ENCODE measurements at regions not wholly inside any gene's neighbourhood (a gene's known extent, or its start where the extent isn't known, plus 50 kb on each side); places are given as distances from the start of the nearest gene placed in this dataset.

DNA sequence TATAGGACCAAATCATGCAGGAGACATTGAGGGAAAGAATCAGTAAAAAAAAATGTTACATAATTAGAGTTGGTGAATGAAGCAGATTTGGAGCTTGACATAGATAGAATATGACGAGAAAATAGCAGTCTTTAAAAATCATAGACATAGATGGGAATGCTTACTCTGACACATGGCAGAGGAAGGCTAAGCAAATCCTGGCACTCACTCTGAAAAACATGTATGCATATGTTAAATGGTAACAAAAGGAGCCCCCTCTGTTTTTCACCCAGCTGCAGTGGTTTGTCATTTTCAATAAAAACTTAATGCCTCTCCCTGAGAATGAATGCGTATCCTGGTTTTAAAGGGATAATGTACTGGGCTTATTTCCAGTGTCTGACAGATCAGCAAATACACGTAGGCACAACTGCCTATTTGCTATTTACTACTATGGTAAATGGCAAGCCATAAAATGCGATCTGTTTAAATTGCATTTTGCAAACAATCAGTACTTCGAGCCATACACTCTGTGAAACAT lies 561.2 kb upstream of the SEL1L start:
- H3K9ac ChIP-seq (ENCODE audit: low read length): no peak overlapping the region

DNA sequence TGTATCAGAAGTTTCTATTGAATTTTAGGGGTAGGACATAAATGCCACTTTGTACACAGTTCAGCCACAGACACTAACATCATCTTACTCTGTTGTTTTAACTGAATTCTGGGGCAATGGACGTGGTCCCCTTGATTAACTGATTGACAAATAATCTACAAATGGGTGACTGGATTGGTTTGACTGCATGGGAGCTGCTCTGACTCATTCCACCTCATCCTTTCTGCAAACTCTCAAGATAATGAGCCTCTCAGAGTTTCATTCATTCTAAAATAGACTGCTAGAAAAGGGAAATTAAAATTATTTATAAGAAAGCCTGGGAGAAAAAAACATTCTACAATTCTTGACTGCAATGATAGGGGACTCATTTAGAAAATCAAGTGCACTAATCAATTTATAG lies 570.4 kb upstream of the SEL1L start:
- H3K9ac ChIP-seq (ENCODE audit: low read length): no peak overlapping the region
- DNase-seq (ENCODE audit: low read depth): no peak
- H3K4me3 ChIP-seq (ENCODE audit: low read length): no peak overlapping the region
- no peaks in the 10 kb centered on the region for H3K4me1 ChIP-seq (ENCODE audit: control insufficient read depth, insufficient read depth, low read length)
- no peaks in the 10 kb centered on the region for H3K36me3 ChIP-seq (ENCODE audit: control insufficient read depth, insufficient read depth, low read length, severe bottlenecking)
- H3K27me3 ChIP-seq (replicated peaks; ENCODE audit: control insufficient read depth, insufficient read depth, low read length): no peaks in the 10 kb centered on the region
- H3K9me3 ChIP-seq (ENCODE audit: control insufficient read depth, low read length): no peaks in the 10 kb centered on the region

More for the DNA sequence above, 561.2 kb upstream of the SEL1L start:
- Histone ChIP-seq H3K27me3 (replicated peaks; ENCODE audit: control insufficient read depth, insufficient read depth, low read length) (no peaks in the 10 kb centered on the region), H3K9me3 (ENCODE audit: control insufficient read depth, low read length) (peaks cover 4% of the 10 kb centered on the region), H3K4me1 (ENCODE audit: control insufficient read depth, insufficient read depth, low read length) (no peaks in the 10 kb centered on the region), H3K4me3 (ENCODE audit: low read length) (no peak overlapping the region), H3K36me3 (ENCODE audit: control insufficient read depth, insufficient read depth, low read length, severe bottlenecking) (no peaks in the 10 kb centered on the region)
- no peak for DNase-seq (ENCODE audit: low read depth)

DNA sequence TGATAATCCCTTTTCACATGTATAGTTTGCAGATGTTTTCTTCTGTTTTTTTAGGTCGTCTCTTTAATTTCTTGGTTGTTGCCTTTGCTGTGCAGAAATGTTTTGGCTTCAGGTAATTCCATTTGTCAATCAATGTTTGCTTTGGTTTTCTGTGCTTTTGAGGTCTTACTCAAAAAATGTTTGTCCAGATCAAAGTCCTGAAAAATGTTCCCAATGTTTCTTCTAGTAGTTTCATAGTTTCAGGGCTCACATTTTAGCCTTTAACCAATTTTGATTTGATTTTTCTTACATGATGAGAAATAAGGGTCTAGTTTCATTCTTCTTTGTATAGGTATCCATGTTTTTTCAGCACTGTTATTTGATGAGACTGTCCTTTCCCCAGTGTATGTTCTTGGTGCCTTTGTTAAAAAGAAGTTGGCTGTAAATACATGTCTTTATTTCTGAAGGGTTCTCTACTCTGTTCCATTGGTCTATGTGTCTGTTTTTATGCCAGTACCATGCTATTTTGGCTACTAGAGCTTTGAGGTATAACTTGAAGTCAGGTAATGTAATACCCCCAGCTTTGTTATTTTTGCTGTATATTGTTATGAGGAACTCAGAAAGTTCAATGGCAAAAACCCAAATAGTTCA lies 578.7 kb upstream of the SEL1L start:
- Histone ChIP-seq H3K27me3 (replicated peaks; ENCODE audit: control insufficient read depth, insufficient read depth, low read length) (no peaks in the 10 kb centered on the region), H3K4me3 (ENCODE audit: low read length) (no peak overlapping the region), H3K9me3 (ENCODE audit: control insufficient read depth, low read length) (peaks cover 2% of the 10 kb centered on the region), H3K4me1 (ENCODE audit: control insufficient read depth, insufficient read depth, low read length) (no peaks in the 10 kb centered on the region), H3K9ac (ENCODE audit: low read length) (no peak overlapping the region), H3K36me3 (ENCODE audit: control insufficient read depth, insufficient read depth, low read length, severe bottlenecking) (no peaks in the 10 kb centered on the region)
- no peak for DNase-seq (ENCODE audit: low read depth)

DNA sequence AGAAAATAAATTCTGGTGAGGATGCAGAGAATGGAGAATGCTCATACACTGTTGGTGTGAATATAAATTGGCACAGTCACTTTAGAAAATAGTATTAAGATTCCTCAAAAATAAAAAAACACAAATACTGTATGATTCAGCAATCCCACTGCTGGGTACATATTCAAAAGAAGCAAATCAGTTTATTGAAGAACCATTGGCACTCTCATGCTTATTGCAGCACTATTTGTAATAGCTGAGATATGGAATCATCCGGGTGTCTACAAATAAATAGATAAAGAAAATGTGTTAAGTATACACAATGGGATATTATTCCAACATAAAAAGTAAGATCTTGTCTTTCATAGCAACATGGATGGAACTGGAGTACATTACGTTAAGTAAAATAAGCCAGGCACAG lies 579.4 kb upstream of the SEL1L start:
- H3K9ac ChIP-seq (ENCODE audit: low read length): no peak overlapping the region
- no peak for DNase-seq (ENCODE audit: low read depth)
- H3K4me1 ChIP-seq (ENCODE audit: control insufficient read depth, insufficient read depth, low read length): no peaks in the 10 kb centered on the region

DNA sequence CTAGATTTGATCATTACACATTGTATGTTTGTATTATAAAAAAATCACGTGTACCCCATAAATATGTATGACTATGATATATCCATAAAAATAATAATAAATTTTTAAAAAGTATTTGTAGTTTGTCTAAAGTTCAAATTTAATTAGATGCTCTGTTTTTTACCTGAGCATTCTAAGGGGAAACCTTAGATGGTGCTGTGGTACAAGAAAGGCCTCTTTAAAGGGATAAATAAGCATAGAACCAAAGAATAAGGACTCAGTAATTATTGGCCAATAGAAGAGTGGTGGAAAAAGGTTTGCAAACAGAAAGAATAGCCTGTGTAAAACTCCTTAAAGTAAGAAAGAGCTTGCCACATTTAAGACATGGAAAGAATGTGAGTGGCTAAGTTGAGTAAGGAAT lies 580.1 kb upstream of the SEL1L start:
- no peak overlapping the region for H3K9ac ChIP-seq (ENCODE audit: low read length)
- H3K36me3 ChIP-seq (ENCODE audit: control insufficient read depth, insufficient read depth, low read length, severe bottlenecking): no peaks in the 10 kb centered on the region

More for the DNA sequence above, 579.4 kb upstream of the SEL1L start:
- Histone ChIP-seq H3K4me3 (ENCODE audit: low read length) (no peak overlapping the region), H3K27me3 (replicated peaks; ENCODE audit: control insufficient read depth, insufficient read depth, low read length) (no peaks in the 10 kb centered on the region), H3K9me3 (ENCODE audit: control insufficient read depth, low read length) (peaks cover 4% of the 10 kb centered on the region), H3K36me3 (ENCODE audit: control insufficient read depth, insufficient read depth, low read length, severe bottlenecking) (no peaks in the 10 kb centered on the region)

DNA sequence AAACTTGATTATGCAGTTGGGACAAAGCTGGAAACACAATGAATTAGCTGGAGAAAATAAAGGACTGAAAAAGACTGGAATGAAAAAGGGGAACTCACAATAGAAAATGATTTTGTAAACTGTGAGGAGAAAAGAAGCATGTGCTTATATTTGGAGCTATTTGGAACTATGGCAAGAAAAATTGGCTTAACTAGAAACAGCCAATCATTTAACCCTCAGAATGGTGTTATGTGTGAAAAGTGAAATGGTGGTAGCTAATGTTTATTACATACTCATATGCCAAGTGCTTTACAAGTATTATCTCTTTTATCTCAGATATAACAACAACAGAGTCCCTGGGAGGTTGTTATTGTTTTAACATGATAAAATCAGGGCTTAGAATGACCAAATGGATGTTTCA lies 583.1 kb upstream of the SEL1L start:
- Histone ChIP-seq H3K9me3 (ENCODE audit: control insufficient read depth, low read length) (peaks cover 4% of the 10 kb centered on the region), H3K4me1 (ENCODE audit: control insufficient read depth, insufficient read depth, low read length) (no peaks in the 10 kb centered on the region), H3K4me3 (ENCODE audit: low read length) (no peak overlapping the region), H3K9ac (ENCODE audit: low read length) (no peak overlapping the region), H3K27me3 (replicated peaks; ENCODE audit: control insufficient read depth, insufficient read depth, low read length) (no peaks in the 10 kb centered on the region), H3K36me3 (ENCODE audit: control insufficient read depth, insufficient read depth, low read length, severe bottlenecking) (no peaks in the 10 kb centered on the region)
- no peak for DNase-seq (ENCODE audit: low read depth)

More for the DNA sequence above, 580.1 kb upstream of the SEL1L start:
- DNase-seq (ENCODE audit: low read depth): no peak
- H3K4me3 ChIP-seq (ENCODE audit: low read length): no peak overlapping the region
- H3K27me3 ChIP-seq (replicated peaks; ENCODE audit: control insufficient read depth, insufficient read depth, low read length): no peaks in the 10 kb centered on the region
- H3K9me3 ChIP-seq (ENCODE audit: control insufficient read depth, low read length): peaks cover 4% of the 10 kb centered on the region
- no peaks in the 10 kb centered on the region for H3K4me1 ChIP-seq (ENCODE audit: control insufficient read depth, insufficient read depth, low read length)

DNA sequence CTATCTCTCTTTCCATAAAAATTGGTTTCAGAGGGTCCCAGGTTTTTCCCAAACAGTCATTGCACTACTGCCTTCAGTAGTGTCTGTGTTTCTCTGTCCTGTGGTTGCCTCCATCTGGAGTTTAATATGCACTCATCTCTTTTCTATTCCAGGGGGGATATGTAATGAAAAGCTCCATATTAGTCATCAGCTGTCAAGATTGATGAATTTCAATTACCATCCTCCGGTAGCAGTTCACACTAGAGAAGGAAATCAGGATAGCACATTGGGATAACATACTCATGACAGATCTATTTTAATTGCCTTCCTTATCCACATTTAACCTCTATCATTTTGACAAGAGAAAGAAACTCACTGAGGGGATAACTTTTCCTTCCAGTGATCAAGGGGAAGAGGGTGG lies 589.0 kb upstream of the SEL1L start:
- no peak for DNase-seq (ENCODE audit: low read depth)
- H3K36me3 ChIP-seq (ENCODE audit: control insufficient read depth, insufficient read depth, low read length, severe bottlenecking): no peaks in the 10 kb centered on the region
- H3K4me1 ChIP-seq (ENCODE audit: control insufficient read depth, insufficient read depth, low read length): no peaks in the 10 kb centered on the region
- no peaks in the 10 kb centered on the region for H3K27me3 ChIP-seq (replicated peaks; ENCODE audit: control insufficient read depth, insufficient read depth, low read length)
- H3K9ac ChIP-seq (ENCODE audit: low read length): no peak overlapping the region
- no peak overlapping the region for H3K4me3 ChIP-seq (ENCODE audit: low read length)
- peaks cover 8% of the 10 kb centered on the region for H3K9me3 ChIP-seq (ENCODE audit: control insufficient read depth, low read length)

DNA sequence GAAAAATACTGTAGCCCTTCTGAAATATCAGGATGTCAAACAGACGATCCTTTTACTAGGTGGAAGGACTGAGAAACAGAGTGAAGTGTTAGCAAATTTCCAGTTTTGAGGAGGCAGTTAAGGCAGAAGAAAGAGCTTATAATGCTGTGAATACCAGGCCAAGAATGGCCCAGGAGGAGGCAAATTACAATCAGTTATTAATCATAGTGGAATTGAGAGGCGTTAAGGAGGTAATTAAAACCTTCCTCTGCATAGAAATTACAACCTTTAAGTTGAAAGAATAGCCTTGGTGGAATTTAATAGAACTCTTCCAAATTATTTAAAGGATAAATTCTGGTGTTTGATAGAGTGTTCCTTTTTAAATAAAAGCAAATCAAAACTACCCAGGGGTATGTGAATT lies 590.9 kb upstream of the SEL1L start:
- Histone ChIP-seq H3K9ac (ENCODE audit: low read length) (no peak overlapping the region), H3K4me3 (ENCODE audit: low read length) (no peak overlapping the region), H3K36me3 (ENCODE audit: control insufficient read depth, insufficient read depth, low read length, severe bottlenecking) (no peaks in the 10 kb centered on the region), H3K9me3 (ENCODE audit: control insufficient read depth, low read length) (peaks cover 8% of the 10 kb centered on the region), H3K4me1 (ENCODE audit: control insufficient read depth, insufficient read depth, low read length) (no peaks in the 10 kb centered on the region), H3K27me3 (replicated peaks; ENCODE audit: control insufficient read depth, insufficient read depth, low read length) (no peaks in the 10 kb centered on the region)
- no peak for DNase-seq (ENCODE audit: low read depth)

DNA sequence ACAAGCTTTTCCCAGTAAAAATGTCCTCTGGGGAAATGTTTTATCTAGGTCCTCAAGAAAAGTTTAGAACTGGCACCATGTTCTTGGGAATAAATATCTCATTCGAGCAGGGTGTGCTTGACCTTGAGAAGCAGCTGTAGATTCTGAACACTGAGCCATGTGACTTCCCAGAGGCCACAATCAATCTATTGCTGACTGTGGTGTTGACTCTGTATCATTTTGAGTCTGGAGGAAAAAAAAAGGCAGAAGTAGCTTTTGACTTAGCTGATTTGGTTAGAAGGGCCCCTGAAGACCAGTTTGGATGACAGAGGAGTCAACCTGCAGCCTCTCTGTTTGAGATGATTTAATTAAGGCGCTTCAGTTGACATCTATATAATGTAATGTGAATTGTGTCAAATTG lies 592.4 kb upstream of the SEL1L start:
- H3K9ac ChIP-seq (ENCODE audit: low read length): no peak overlapping the region
- H3K27me3 ChIP-seq (replicated peaks; ENCODE audit: control insufficient read depth, insufficient read depth, low read length): no peaks in the 10 kb centered on the region
- H3K9me3 ChIP-seq (ENCODE audit: control insufficient read depth, low read length): peaks cover 8% of the 10 kb centered on the region
- no peaks in the 10 kb centered on the region for H3K36me3 ChIP-seq (ENCODE audit: control insufficient read depth, insufficient read depth, low read length, severe bottlenecking)
- no peak overlapping the region for H3K4me3 ChIP-seq (ENCODE audit: low read length)
- no peak for DNase-seq (ENCODE audit: low read depth)
- H3K4me1 ChIP-seq (ENCODE audit: control insufficient read depth, insufficient read depth, low read length): no peaks in the 10 kb centered on the region

DNA sequence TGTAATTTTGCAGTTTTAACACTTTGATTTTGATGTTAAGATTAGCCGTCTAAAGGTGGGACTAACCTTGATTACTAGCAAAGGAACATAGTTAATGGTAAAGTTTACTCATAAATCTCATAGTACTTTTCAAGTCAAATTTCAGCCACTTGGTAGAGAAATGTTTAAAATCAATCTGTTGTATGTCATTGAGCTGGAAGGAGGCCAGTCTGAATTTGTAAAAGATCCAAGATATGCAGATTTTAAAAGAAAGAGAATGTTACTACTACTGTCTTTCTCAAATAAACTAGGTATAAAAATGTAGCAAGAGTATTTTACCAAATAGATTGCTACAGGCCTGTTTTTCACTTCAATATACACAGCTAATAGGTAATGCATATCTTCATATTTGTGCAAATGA lies 600.8 kb upstream of the SEL1L start:
- Histone ChIP-seq H3K9ac (ENCODE audit: low read length) (no peak overlapping the region), H3K4me1 (ENCODE audit: control insufficient read depth, insufficient read depth, low read length) (no peaks in the 10 kb centered on the region), H3K4me3 (ENCODE audit: low read length) (no peak overlapping the region), H3K36me3 (ENCODE audit: control insufficient read depth, insufficient read depth, low read length, severe bottlenecking) (no peaks in the 10 kb centered on the region), H3K9me3 (ENCODE audit: control insufficient read depth, low read length) (peaks cover 3% of the 10 kb centered on the region), H3K27me3 (replicated peaks; ENCODE audit: control insufficient read depth, insufficient read depth, low read length) (no peaks in the 10 kb centered on the region)
- no peak for DNase-seq (ENCODE audit: low read depth)

DNA sequence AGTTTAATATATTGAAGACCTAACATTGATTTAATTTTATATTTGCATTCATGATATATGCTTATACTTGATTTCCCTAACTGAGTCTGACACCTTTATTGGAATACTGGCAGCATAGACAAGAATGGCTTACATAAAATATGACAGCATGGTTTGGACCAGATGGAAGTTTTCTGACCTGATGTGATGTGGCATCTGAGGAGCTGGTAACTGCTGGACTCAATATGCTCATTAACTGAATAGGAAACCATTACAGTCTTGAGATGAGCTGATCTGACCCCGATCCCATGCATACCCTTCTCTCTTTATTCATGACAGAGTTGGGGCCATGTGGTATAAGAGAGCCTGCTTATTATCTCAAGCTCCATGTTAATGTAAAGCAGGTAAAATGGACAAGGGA lies 604.8 kb upstream of the SEL1L start:
- Histone ChIP-seq H3K36me3 (ENCODE audit: control insufficient read depth, insufficient read depth, low read length, severe bottlenecking) (no peaks in the 10 kb centered on the region), H3K4me1 (ENCODE audit: control insufficient read depth, insufficient read depth, low read length) (no peaks in the 10 kb centered on the region), H3K27me3 (replicated peaks; ENCODE audit: control insufficient read depth, insufficient read depth, low read length) (no peaks in the 10 kb centered on the region), H3K9ac (ENCODE audit: low read length) (no peak overlapping the region), H3K4me3 (ENCODE audit: low read length) (no peak overlapping the region), H3K9me3 (ENCODE audit: control insufficient read depth, low read length) (peaks cover 3% of the 10 kb centered on the region)
- DNase-seq (ENCODE audit: low read depth): no peak

DNA sequence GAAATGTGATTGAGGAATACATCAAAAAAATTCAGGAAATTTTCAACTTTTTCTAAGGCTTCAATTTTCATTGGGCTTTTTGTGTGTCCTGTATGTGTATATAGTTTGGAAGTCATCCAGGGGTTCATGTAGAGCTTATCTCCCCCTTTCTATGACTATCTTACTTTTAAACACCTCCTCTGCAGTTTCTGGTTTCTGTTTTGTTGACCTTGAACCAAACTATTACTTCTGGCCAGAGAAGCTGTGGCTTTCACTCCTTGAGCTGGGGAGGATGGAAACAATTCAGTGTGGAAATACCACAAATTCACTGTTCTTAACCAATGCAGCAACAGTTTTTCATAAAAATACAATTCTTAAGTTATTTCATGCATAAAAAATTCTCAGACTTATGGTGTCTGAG lies 613.2 kb upstream of the SEL1L start:
- no peaks in the 10 kb centered on the region for H3K4me1 ChIP-seq (ENCODE audit: control insufficient read depth, insufficient read depth, low read length)
- DNase-seq (ENCODE audit: low read depth): no peak
- no peak overlapping the region for H3K4me3 ChIP-seq (ENCODE audit: low read length)
- H3K27me3 ChIP-seq (replicated peaks; ENCODE audit: control insufficient read depth, insufficient read depth, low read length): no peaks in the 10 kb centered on the region
- no peaks in the 10 kb centered on the region for H3K36me3 ChIP-seq (ENCODE audit: control insufficient read depth, insufficient read depth, low read length, severe bottlenecking)
- H3K9ac ChIP-seq (ENCODE audit: low read length): no peak overlapping the region
- H3K9me3 ChIP-seq (ENCODE audit: control insufficient read depth, low read length): peaks cover 4% of the 10 kb centered on the region

Measured in adipocyte (in vitro differentiated cells).